HG03520 (cell line): ENCODE measurements at regions not wholly inside any gene's neighbourhood (a gene's known extent, or its start where the extent isn't known, plus 50 kb on each side); places are given as distances from the start of the nearest gene placed in this dataset.
A peak's percentile ranks its signal among the peaks of the same experiment; 100 is the strongest.
"Not testable (repeated sequence)": the region's sequence is repeated elsewhere in the genome, so short reads cannot be mapped to it uniquely, and the experiment has no call there.

Source experiments
- ATAC-seq: cut with Tn5 transposase; IDR thresholded peaks from one replicate; pipeline ENCODE4 v1.9.1; 2021; ENCODE audit warnings: mild to moderate bottlenecking, moderate library complexity; ENCODE audit not compliant: unreplicated experiment

DNA sequence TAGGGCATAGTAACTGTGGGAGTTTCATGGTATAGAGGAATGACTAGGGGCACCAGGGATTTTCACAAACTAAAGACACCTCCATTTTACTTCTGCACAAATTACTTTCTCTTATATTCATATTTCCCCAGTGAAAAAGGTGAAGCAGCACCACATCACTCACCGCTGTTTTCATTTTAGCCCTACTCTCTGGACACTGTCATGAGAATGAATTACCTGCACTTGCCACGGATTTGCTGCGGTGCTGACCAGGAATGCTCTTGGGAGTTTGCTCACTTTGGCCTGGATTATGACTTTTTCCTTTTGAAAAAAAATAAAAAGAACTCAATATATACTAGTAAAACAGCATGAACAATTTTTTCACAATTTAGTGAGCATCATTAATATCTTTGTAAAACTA, 351.3 kb downstream of the NKX6-1 start:
- ATAC-seq: no peak

DNA sequence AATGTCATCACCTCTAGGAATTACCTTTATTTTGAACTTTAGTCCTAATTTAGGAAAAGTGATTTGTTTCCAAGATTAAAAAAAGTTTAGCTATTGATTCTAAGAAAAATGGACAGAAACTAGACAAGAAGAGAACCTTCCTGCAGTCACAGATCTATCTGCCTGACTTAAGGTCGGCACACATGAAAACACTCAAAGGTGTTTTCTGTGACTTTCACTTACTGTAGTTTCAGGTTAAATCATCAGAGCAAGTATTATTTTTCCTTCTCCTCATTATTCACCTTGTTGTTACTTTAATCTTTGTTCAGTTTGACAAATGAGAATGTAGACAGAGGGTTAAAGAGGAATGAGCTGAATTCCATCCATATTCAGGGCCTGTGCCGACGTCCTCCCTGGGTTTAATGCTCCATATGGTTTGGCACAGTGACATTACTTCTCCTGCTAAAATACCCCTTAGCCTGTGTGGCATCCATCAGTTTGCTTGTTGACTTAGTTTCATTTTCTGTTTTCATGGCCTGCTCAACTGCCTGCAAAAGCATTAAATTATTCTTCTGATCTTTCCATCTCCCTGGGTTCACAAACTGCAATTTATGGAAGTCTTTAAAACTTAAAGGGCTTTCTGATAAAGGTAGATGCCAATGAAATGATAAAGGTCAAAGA, 352.7 kb downstream of the NKX6-1 start:
- peak; percentile 55 for ATAC-seq

DNA sequence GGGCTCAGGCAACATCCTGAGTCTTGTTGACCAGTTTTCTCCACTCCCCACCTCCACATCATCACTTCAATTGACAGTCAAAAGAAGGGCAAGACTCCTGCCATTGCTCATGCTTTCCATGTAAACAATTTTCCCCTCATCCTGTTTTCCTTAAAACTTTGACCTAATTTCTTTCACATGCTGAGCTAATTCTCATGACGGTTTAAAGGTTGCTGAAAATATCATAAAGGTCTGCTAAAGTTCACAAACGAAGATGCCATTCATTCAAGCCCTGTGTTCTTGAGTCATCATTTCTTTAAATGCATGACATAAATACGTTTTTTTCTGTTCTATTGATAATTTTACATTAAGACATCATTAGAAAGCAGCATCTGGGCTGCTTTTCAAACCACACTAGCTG, 353.9 kb downstream of the NKX6-1 start:
- ATAC-seq: no peak

DNA sequence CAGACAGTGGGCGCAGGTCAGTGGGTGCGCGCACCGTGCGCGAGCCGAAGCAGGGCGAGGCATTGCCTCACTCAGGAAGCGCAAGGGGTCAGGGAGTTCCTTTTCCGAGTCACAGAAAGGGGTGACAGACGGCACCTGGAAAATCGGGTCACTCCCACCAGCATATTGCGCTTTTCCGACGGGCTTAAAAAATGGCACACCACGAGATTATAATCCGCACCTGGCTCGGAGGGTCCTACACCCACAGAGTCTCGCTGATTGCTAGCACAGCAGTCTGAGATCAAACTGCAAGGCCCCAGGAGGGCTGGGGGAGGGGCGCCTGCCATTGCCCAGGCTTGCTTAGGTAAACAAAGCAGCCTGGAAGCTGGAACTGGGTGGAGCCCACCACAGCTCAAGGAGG, 372.2 kb downstream of the NKX6-1 start:
- ATAC-seq: not testable (repeated sequence)

DNA sequence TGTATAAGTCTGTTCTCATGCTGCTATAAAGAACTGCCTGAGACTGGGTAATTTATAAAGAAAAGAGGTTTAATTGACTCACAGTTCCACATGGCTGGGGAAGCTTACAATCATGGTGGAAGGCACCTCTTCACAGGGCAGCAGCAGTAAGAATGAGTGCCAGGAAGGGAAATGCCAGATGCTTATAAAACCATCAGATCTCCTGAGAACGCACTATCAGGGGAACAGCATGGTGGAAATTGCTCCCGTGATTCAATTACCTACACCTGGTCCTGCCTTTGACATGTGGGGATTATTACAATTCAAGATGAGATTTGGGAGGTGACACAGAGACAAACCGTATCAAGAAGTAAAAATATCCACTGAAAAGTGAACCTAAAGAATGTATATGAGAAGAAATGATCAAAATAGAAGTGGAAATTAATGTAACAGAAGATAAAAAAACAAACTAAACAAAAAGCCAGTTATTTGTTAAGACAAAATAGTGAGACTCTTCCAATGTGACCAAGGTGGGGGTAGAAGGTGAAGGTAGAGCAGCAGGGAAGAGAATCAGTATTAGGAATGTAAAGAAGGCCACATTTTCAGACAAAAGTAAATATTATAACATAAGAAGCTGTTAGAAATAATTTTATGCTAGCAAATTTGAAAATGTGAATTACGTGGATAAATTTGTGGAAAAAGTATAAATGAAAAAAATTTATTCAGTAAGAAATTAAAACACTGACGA, 372.9 kb downstream of the NKX6-1 start:
- no peak for ATAC-seq

DNA sequence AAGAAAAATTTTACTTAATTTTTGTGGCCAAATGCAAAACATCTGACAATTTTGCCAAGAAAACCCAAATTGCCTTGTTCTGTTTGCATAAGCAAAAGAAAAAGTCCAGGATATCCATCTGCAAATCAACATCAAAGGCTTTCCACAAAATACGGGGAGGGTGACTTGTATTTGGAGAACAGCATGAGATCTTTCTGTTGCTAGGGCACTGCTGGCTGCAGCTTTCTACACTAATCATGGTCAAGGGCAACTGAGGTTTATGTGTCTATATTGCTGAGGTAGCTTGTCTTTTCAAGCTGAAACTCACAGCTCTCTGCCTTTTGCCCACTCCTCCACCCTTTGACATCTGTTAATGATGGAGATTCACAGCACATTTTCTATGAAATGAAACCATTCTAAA, 389.1 kb downstream of the NKX6-1 start:
- no peak for ATAC-seq

DNA sequence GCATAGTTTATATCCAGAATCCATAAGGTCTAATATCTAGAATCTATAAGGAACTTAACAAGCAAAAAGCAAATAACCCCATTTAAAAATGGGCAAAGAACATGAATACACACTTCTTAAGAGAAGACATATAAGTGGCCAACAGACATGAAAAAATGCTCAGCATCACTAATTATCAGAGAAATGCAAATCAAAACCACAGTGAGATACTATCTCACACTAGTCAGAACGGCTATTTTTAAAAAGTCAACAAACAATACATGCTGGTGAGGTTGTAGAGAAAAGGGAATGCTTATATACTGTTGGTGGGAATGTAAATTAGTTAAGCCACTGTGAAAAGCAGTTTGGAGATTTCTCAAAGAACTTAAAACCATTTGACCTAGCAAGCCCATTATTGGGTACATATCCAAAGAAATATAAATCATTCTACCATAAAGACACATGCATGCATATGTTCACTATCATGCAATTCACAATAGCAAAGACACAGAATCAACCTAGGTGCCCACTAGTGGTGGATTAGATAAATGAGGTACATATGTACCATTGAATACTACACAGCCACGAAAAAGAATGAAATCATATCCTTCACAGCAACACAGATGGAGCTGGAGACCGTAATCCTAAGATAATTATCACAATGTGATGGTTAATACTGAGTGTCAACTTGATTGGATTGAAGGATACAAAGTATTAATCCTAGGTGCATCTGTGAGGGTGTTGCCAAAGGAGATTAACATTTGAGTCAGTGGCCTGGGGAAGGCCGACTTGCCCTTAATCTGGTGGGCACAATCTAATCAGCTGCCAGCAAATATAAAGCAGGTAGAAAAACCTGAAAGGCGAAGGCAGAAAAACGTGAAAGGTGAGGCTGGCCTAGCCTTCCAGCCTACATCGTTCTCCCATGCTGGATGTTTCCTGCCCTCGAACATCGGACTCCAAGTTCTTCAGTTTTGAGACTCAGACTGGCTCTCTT, 397.2 kb downstream of the NKX6-1 start:
- ATAC-seq: not testable (repeated sequence)

DNA sequence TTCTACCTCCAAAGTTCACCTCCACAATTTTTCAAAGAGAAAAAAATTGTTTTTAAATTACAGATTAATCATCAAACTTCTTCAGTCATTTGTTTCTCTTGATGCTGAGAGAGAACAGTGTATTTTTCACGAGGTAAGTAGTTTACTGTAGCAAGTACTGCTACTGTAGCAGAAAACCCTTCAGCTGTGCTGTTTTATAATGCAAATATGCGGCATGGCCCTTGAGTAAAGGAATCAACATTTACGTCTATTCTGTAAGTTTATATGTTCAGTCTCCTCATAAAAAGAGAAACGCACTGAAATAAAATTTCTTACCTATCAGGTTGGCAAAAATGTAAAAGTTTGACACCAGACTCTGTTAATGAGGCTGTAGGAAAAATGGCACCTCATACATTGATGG, 399.0 kb downstream of the NKX6-1 start:
- no peak for ATAC-seq

DNA sequence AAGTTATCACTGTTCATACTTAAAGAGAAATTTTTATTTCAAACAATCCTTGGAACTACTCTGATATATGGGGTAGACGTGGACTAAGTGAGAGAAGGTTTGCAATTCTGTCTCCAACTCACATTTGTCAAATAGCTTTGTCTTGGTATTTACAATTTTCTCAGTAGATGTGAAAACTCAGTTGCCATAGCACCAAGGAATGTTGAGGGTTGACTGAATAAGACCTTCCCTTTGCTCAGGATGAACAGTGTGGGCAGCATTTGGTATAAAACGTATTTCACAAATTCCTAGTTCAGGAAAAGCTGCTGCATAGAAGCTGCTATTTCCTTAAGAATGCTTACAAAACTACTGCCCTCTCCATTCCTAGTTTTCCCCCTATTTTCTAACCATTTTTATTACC, 399.5 kb downstream of the NKX6-1 start:
- ATAC-seq: no peak

DNA sequence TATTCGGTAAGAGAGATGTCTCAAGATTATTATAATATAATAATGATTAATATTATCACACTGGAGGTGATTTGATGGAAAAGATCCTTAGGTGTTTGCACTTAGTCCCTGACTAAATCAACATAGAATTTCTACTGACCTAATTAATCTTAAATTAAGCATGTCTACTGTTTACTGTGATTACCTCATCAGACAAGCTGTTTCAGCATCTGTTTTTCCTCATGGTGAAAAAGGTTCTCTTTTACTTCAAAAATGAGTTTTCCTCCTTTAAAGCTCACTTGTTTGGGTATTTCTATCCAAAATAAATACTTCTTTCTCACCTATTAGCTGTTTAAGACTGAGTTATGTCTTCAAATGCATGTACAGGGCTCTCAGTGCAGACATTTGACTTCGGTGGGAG, 407.8 kb downstream of the NKX6-1 start:
- ATAC-seq: no peak

DNA sequence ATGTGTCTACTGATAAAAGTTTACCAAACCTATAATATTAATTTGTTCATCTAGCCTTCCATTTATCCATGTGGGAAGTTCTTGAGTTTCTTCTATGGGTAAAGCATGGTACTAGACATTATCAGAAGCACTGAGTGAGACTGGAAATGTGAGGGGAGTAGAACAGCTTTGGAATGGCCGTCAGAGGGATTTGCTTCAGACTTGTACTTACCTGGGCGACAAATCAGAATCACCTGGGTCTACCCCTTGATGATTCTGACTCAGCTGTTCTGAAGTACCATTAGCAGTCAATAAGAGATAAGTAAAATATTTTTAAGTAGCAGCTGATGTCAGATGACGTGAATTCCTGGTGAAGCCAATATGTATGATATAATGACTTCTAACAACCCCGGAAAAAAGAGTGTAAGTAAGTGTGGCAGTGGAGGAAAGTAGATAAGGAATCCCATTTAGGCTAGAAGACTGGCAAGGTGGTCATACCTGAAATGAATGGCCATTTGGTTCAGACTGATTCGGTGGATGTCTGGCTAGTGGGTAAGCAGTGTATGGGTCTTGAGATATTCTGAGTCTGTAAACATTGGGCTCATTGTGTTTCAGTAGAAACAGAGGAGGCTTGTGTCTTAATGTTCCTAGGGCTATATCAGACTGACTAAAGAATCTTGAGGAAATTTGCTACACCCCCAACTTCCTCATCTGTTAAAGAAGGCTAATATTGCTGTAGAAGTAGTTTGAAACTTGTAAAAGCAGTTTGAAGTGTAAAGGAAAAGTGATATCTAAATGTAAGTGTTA, 409.2 kb downstream of the NKX6-1 start:
- ATAC-seq: no peak

DNA sequence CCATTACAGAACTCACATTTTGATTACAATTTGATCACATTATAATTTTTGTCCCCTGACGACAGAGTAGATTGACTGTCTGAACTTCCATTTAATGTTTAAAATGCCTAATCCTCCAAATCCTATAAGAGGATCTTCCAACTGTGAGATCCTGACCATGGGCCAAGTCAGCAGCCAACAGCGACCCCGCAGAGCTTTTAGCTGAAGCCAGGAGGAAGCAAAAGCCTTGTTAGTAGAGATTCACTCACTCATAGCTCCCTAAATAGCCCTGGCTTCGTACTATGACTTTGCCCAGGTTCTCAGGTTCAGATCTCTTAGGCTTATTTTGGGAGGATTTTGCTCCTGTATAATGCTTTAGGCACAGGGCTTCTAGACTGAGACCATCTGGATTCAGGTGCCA, 413.1 kb downstream of the NKX6-1 start:
- no peak for ATAC-seq

DNA sequence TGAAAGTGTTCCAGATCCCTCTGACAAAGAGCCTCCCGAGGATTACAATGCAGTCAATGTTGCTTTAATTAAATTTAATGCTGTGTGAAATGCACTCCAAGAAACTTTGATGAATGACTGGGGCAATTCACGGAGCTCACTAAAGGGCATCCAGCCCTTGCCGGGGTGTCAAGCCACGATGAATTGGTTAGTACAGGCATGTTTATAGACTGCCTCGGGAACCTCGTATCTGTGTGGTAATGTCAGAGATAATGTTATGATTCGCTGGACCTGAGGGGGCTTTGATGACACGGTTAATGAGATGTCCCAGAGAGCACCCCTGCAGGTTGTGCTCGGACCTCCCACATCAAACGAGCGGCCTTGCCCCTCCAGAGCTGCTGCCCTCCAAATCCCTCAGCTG, 428.8 kb downstream of the NKX6-1 start:
- no peak for ATAC-seq

DNA sequence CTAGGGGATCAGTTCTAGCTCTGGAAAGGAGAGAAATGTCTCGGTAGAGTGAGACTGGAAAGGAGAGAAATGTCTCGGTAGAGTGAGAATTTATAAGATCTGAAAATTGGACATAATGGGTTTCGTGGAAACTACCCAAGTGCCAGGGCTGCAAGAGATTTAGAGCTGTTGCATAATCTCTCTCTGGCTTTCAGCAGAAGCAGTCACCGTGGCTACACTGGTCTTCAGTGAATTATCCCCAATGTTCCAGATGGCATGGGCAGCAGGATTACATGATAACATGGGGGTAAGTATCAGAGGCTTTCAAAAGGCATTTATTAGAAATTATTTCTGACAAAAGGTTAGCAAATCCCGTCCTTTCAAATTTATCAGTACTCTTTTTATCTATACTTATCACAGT, 435.5 kb downstream of the NKX6-1 start:
- ATAC-seq: no peak

DNA sequence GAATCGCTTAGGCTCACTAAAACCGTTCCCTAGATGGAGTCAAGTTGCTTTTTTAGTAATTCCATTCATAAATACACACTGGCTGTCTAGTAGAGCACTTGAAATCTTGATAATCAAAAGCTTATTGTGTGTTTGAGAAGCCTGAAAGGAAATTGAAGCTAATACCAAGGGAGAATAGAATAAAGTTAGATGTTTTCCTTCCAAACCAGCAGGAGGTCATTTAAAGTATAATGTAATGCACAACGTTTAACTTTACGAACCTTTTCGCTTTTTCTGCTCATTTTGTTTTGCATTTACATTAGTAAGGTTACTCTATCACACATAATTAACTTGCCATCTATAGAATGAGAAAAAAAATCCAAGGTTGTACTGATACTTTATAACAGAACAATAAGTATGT, 440.9 kb downstream of the NKX6-1 start:
- no peak for ATAC-seq

DNA sequence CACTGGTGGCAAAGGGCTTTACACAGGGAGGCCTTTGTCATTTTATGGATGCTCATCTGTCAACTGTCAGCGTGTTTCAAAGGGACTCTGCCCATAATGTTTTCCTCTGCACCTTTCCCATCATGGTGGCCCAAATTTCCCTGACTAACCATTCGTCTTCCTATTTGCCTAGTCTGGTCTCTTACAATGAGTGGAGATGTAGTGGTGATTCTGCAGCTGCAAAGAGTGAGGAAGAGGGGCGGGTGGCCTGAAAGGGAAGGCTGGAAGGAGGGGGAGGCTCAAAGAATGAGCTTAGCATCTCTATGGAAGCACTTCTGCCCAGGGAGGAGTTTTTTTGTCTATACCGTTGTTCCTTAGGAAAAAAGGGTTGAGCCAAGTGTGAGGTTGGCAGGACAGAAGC, 447.5 kb downstream of the NKX6-1 start:
- ATAC-seq: no peak

DNA sequence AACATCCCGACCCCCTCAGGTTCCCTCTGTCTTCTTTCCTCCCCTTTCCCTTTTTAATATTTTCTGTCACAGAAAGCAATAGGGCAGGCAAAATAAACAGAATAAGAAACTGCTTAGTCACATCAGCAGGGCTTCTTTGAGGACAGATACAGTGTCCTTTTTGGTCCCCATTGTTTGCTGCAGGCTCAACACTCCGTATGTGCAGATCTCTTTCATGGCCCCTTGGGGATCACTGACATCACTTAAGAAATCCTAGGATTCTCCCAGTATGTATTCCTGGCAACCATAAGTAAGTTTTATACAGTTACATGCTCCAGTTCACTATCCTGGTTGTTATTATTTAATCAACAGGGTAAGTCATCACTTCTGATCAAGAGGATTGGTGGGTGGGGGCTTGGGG, 448.0 kb downstream of the NKX6-1 start:
- no peak for ATAC-seq

DNA sequence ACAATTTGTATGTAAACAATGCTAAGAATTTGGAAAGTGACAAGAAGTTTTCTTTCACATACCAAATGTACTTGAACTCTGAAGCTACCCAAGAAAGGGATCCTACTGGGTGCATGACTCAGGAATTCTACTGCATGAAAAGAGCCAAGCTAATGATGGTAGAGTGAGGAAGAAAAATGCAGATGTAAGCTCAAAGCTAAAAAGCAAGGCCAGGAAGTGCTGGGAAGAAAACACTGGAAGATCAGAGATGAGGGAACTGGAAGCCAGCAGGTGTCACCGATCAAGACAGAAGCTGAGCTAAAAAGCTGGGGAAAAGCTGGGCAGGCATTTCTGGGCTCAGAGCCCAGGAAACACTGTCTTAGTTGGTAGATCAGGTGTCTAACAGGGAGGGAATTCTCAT, 449.1 kb downstream of the NKX6-1 start:
- ATAC-seq: no peak

DNA sequence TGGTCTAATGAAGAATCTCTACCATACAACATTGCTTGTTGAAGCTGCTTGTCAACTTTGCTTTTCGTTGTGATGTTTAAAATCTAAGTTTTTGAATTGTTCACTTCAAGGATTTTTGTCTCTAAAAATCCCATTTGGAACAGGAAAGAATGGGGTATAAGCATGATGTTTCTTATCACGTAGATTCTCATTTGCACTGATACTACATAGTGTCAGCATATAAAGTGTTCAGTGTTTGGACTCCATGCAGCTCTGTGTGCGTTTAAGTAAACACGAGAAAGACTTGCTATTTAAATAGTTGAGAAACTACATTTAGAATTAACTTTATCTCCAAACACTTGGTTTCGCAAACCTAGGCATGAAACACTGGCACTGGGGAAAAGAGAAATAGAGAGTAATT, 452.5 kb downstream of the NKX6-1 start:
- ATAC-seq: no peak

DNA sequence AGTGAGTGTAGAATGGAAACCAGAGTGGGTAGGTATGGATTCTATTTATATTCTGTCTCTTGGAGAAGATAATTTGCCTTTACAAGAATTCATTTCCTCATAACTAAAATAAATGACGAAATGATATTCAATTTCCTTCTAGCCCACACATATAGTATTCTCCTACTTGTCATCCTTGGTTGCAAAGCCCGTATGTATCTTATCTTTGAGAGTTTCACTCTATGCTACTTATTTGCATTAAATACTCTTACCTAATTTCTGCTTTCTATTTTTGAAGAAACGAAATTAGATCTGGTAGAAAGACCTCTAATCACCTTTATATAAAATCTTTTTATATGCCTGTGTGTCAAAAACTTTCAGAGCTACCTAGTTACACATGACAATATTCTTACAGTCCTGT, 457.7 kb downstream of the NKX6-1 start:
- ATAC-seq: no peak

DNA sequence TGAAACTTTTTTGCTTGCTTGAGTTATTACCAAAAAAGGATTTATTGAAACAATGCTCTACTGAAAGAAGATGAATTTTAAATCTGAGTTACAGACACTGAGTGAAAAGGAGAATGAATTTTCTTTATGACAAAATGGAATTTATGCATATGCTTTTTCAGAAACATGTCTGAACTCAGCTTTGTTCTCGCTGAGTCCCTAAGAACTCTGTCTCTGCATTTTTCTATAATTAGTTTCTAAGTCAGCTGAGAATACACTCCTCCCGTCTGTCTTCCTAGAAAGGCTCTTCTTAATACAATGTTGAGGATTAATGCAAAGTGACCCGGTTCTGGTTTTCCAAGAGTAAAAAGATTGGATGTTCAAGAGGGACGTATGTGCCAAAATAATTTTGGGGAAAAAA, 463.5 kb downstream of the NKX6-1 start:
- no peak for ATAC-seq
